Karpas-422 (cell line): ENCODE measurements at regions not wholly inside any gene's neighbourhood (a gene's known extent, or its start where the extent isn't known, plus 50 kb on each side); places are given as distances from the start of the nearest gene placed in this dataset.
"Not testable (repeated sequence)": the region's sequence is repeated elsewhere in the genome, so short reads cannot be mapped to it uniquely, and the experiment has no call there.

Experiments used
- DNase-seq: peaks from one replicate; pipeline ENCODE4 v3.0.0-alpha.2; 2015
- H2AFZ ChIP-seq: fragments of 200-600 bp; sonication (generic); 2 replicates; pipeline ENCODE4 v1.6.1; 2014; ENCODE audit warnings: antibody characterized with exemption, low read length, mixed read lengths
- H3K27ac ChIP-seq: fragments of 200-600 bp; sonication (generic); 2 replicates; pipeline ENCODE4 v1.5.1; 2014; ENCODE audit warnings: mild to moderate bottlenecking, low read length, moderate library complexity
- H3K27me3 ChIP-seq: fragments of 200-600 bp; sonication (generic); 2 replicates; pipeline ENCODE4 v1.6.1; 2014; ENCODE audit warnings: low read length, mixed read lengths
- H3K36me3 ChIP-seq: fragments of 200-600 bp; sonication (generic); 2 replicates; pipeline ENCODE4 v1.6.1; 2014; ENCODE audit warnings: low read length, mixed read lengths; ENCODE audit not compliant: insufficient read depth
- H3K4me1 ChIP-seq: fragments of 200-600 bp; sonication (generic); 2 replicates; pipeline ENCODE4 v1.6.1; 2014; ENCODE audit warnings: mild to moderate bottlenecking, low read length, mixed read lengths
- H3K4me2 ChIP-seq: fragments of 200-600 bp; sonication (generic); 2 replicates; pipeline ENCODE4 v1.6.1; 2014; ENCODE audit warnings: low read length, low read depth, mild to moderate bottlenecking; ENCODE audit not compliant: poor library complexity, severe bottlenecking
- H3K4me3 ChIP-seq: fragments of 200-600 bp; sonication (generic); 2 replicates; pipeline ENCODE4 v1.5.1; 2014; ENCODE audit warnings: mild to moderate bottlenecking, antibody characterized with exemption, low read length, mixed read lengths
- H3K79me2 ChIP-seq: fragments of 200-600 bp; sonication (generic); 2 replicates; pipeline ENCODE4 v1.6.1; 2014; ENCODE audit warnings: mild to moderate bottlenecking, low read length, mixed read lengths
- H3K9ac ChIP-seq: fragments of 200-600 bp; sonication (generic); 2 replicates; pipeline ENCODE4 v1.6.0; 2014; ENCODE audit warnings: low read length
- H3K9me2 ChIP-seq: fragments of 200-600 bp; sonication (generic), shearing (Covaris generic); replicated peaks from 2 replicates; pipeline ENCODE4 v1.6.0; 2014; ENCODE audit warnings: mild to moderate bottlenecking, low read length, moderate library complexity; ENCODE audit not compliant: insufficient read depth
- H3K9me3 ChIP-seq: fragments of 300-700, 200-600 bp; sonication (generic); 2 replicates; pipeline ENCODE4 v1.6.1; 2014; ENCODE audit warnings: low read length, mixed read lengths
- H4K20me1 ChIP-seq: fragments of 200-600 bp; sonication (generic); 2 replicates; pipeline ENCODE4 v1.6.1; 2014; ENCODE audit warnings: mild to moderate bottlenecking, antibody characterized with exemption, low read length, low read depth; ENCODE audit not compliant: insufficient read depth

DNA sequence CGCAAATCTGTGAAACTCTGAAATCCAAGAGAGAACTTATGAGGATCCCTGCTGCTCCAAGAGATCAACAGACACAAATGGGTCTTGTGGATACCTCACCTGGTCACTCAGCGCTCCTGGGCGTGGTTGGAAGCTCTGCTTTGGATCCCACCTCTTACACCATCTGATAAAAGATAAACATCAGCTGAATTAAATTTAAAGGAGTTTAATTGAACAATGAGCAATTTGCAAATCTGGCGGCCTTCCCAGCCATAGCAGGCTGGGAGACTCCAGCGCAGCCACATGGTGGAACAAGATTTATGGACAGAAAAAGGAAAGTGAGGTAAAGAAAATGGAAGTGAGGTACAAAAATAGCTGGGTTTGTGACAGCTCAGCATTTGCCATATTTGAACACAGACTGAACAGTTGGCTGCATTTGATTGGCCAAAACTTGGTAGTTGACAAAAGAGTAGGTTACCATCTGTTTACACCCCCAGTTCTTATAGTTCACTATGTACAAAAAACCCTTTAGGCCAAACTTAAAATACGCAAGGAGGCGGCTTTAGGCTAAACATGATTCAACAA, 437.3 kb upstream of the NDST3 start:
- no peaks in the 10 kb centered on the region for H3K36me3 ChIP-seq
- no peak overlapping the region for H3K27ac ChIP-seq
- H3K4me3 ChIP-seq = no peak overlapping the region
- no peak overlapping the region for H3K4me2 ChIP-seq
- H2AFZ ChIP-seq = no peak overlapping the region
- no peaks in the 10 kb centered on the region for H3K79me2 ChIP-seq
- H3K9me3 ChIP-seq = no peaks in the 10 kb centered on the region; the same call in 1 of the 2 replicates
- no peak for DNase-seq
- no peaks in the 10 kb centered on the region for H3K9me2 ChIP-seq
- no peaks in the 10 kb centered on the region for H4K20me1 ChIP-seq
- no peak overlapping the region for H3K9ac ChIP-seq
- H3K4me1 ChIP-seq = no peaks in the 10 kb centered on the region
- H3K27me3 ChIP-seq = no peaks in the 10 kb centered on the region

DNA sequence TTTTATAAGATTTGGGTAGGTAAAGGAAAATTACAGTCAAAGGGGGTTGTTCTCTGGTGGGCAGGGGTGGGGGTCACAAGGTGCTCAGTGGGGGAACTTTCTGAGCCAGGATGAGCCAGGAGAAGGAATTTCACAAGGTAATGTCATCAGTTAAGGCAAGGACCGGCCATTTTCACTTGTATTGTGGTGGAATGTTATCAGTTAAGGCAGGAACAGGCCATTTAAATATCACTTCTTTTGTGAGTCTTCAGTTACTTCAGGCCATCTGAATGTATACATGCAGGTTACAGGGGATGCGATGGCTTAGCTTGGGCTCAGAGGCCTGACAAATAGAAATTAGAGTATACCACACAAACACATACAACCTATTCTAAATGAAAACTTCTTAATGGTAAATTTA, 434.9 kb upstream of the NDST3 start:
- not testable (repeated sequence) for H3K79me2 ChIP-seq, H3K9ac ChIP-seq, DNase-seq, H3K27ac ChIP-seq, H3K4me2 ChIP-seq, H3K9me2 ChIP-seq, H3K9me3 ChIP-seq, H3K36me3 ChIP-seq, H3K4me1 ChIP-seq, H2AFZ ChIP-seq, H3K27me3 ChIP-seq, H4K20me1 ChIP-seq, H3K4me3 ChIP-seq

DNA sequence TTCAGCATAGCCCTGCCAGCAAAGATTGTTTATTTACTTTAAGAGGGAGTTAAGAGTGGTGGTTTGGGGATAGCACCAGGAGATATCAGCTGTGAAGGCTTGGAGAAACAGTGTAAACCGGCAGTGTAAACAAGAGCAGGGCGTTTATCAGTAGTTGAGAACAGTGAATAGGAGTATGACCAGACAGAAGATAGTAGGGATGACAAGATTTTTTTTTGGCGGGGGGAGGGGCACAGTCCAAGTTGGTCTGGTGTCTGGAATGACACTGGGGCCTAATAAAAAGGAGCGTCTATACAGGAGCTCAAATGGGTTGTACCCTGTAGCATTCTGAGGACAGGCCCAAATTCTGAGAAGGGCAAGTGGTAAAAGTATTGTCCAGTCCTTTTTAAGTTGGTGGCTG, 433.4 kb upstream of the NDST3 start:
- not testable (repeated sequence) for H3K79me2 ChIP-seq

DNA sequence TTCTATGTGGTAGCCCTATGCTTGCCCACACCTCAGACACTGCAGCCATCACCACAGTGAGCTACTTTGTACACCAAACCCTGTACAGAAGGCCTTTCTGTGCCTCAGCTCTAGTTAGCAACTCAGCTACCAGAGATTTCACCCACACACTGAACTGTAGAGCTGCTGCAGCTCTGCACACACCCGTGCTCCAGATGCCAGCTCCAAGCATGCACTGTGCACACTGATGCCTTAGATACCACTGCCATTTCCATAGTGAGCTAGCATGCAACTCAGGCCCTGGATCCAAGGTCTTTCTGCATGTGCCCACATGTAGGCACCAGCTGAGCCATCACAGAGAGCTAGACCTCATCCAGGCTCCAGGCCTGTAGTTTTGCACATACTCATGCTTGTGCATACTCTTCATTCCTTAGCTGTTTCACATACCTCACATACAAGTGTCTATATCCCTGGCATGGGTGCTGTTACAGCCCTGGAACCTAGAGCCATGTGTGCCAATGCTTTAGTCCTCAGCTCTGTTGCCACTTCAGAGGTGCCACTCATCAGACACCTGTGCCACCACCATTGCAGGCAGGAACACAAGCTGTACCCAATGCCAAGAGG, 423.5 kb upstream of the NDST3 start:
- no peaks in the 10 kb centered on the region for H3K9me2 ChIP-seq
- H3K36me3 ChIP-seq = no peaks in the 10 kb centered on the region
- peaks cover 17% of the 10 kb centered on the region for H3K9me3 ChIP-seq
- no peaks in the 10 kb centered on the region for H3K4me1 ChIP-seq
- no peak for DNase-seq
- H2AFZ ChIP-seq = no peak overlapping the region
- H3K27ac ChIP-seq = no peak overlapping the region
- no peaks in the 10 kb centered on the region for H3K79me2 ChIP-seq
- no peak overlapping the region for H3K4me2 ChIP-seq
- H3K9ac ChIP-seq = no peak overlapping the region
- no peak overlapping the region for H3K4me3 ChIP-seq
- no peaks in the 10 kb centered on the region for H3K27me3 ChIP-seq
- H4K20me1 ChIP-seq = no peaks in the 10 kb centered on the region

More for the DNA sequence above, 433.4 kb upstream of the NDST3 start:
- H3K9ac ChIP-seq, H3K4me2 ChIP-seq, H2AFZ ChIP-seq, H3K27me3 ChIP-seq, H3K4me3 ChIP-seq, H3K4me1 ChIP-seq, H3K9me3 ChIP-seq, H3K9me2 ChIP-seq, H4K20me1 ChIP-seq, DNase-seq, H3K27ac ChIP-seq, H3K36me3 ChIP-seq: not testable (repeated sequence)

DNA sequence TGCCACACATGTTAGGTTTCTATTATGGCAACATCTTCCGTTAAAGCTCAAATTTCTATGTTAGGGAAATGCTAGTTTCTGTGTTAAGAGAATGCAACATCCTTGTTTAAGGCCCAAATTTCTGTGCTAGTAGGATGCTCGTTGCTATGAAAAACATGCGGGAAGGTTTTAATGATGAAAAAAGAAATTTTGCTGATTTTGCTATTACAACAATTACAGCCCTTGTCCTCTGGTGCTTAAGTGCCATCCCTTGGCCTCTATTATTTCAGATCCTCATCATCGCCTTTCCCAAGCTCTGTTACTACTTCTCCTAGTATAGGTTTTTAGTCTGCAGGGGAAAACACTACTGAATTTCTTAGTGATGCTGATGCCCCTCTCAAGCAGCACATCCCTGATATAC, 412.6 kb upstream of the NDST3 start:
- no peak overlapping the region for H3K4me3 ChIP-seq
- no peaks in the 10 kb centered on the region for H3K27me3 ChIP-seq
- H3K9me3 ChIP-seq = peaks cover 8% of the 10 kb centered on the region; the same call in 1 of the 2 replicates
- no peaks in the 10 kb centered on the region for H3K4me1 ChIP-seq
- no peaks in the 10 kb centered on the region for H4K20me1 ChIP-seq
- no peak overlapping the region for H3K9ac ChIP-seq
- no peak overlapping the region for H2AFZ ChIP-seq
- no peaks in the 10 kb centered on the region for H3K9me2 ChIP-seq
- no peaks in the 10 kb centered on the region for H3K36me3 ChIP-seq
- no peak for DNase-seq
- no peaks in the 10 kb centered on the region for H3K79me2 ChIP-seq
- no peak overlapping the region for H3K4me2 ChIP-seq
- H3K27ac ChIP-seq = no peak overlapping the region

DNA sequence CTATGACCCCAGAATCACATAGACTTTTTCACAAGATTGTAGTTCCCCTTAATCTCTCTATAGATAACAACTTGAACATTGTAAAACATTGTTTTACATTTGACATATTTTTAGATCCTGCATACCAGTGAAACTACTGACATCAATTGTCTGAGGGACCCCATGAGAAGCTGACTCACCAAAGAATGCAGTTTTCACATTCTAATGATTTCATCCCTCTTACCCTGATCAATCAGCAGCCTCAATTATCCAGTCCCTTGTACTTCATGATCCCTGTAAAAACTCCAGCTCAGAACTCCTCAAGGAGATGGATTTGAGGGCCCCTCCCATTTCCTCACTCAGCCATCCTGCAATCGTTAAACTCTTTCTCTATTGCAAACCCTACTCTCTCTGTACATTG, 411.0 kb upstream of the NDST3 start:
- no peak overlapping the region for H3K27ac ChIP-seq
- H3K79me2 ChIP-seq = no peaks in the 10 kb centered on the region
- no peaks in the 10 kb centered on the region for H3K27me3 ChIP-seq
- H3K36me3 ChIP-seq = no peaks in the 10 kb centered on the region
- H3K9ac ChIP-seq = no peak overlapping the region
- H3K4me3 ChIP-seq = no peak overlapping the region
- no peaks in the 10 kb centered on the region for H3K9me2 ChIP-seq
- H3K4me2 ChIP-seq = no peak overlapping the region
- no peaks in the 10 kb centered on the region for H4K20me1 ChIP-seq
- H3K9me3 ChIP-seq = peaks cover 11% of the 10 kb centered on the region; the same call in 1 of the 2 replicates
- H3K4me1 ChIP-seq = no peaks in the 10 kb centered on the region
- no peak overlapping the region for H2AFZ ChIP-seq
- no peak for DNase-seq

DNA sequence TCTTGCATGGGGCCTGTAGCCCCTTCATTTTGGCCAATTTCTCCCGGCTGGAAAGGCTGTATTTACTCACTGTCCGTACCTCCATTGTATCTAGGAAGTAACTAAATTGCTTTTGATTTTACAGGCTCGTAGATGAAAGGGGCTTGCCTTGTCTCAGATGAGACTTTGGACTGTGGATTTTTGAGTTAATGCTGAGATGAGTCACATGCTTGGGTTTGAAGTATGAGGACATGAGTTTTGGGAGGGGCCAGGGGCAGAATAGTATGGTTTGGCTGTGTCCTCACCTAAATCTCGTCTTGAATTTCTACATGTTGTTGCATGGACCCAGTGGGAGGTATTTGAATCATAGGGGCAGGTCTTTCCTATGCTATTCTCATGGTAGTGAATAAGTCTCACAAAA, 407.6 kb upstream of the NDST3 start:
- Histone ChIP-seq H3K4me1 (no peaks in the 10 kb centered on the region), H3K9me2 (no peaks in the 10 kb centered on the region), H3K79me2 (no peaks in the 10 kb centered on the region), H4K20me1 (no peaks in the 10 kb centered on the region), H3K27ac (no peak overlapping the region), H3K9ac (no peak overlapping the region), H3K9me3 (peaks cover 15% of the 10 kb centered on the region; the same call in 1 of the 2 replicates), H3K4me2 (no peak overlapping the region), H3K36me3 (no peaks in the 10 kb centered on the region), H3K27me3 (no peaks in the 10 kb centered on the region), H3K4me3 (no peak overlapping the region), H2AFZ (no peak overlapping the region)
- no peak for DNase-seq

DNA sequence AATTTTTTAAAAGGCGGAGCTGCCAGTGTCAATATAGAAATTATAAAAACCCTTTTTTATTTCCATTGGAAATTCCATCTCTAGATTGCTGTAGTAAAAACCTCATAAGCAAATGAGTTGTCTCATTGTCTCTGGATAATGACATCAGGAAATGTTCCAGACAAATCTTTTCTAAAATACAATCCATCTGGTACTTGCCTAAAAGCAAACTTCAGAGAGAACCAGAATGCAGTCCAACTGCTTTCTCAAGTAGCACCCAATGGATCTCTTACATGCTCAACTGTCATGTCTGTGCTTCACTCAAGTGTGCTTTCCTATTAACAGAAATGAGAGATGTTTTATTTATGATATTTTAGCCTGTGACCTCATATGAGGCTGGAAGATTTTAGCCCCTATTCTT, 399.6 kb upstream of the NDST3 start:
- Histone ChIP-seq H3K27ac (no peak overlapping the region), H4K20me1 (no peaks in the 10 kb centered on the region)
- no peak for DNase-seq

More for the DNA sequence above, 399.6 kb upstream of the NDST3 start:
- Histone ChIP-seq H3K9me2 (no peaks in the 10 kb centered on the region), H3K79me2 (no peaks in the 10 kb centered on the region), H3K4me3 (no peak overlapping the region), H3K36me3 (no peaks in the 10 kb centered on the region), H3K9me3 (peaks cover 24% of the 10 kb centered on the region), H3K4me2 (no peak overlapping the region), H3K4me1 (no peaks in the 10 kb centered on the region), H2AFZ (no peak overlapping the region), H3K9ac (no peak overlapping the region), H3K27me3 (no peaks in the 10 kb centered on the region)
